GM21423 (cell line): ENCODE measurements at regions not wholly inside any gene's neighbourhood (a gene's known extent, or its start where the extent isn't known, plus 50 kb on each side); places are given as distances from the start of the nearest gene placed in this dataset.

ENCODE experiments used
- ATAC-seq: cut with Tn5 transposase; IDR thresholded peaks from one replicate; pipeline ENCODE4 v1.9.1; 2021; ENCODE audit warnings: mild to moderate bottlenecking, moderate library complexity; ENCODE audit not compliant: unreplicated experiment

GRCh38 chr4:11131491-11131890, 297.2 kb downstream of the HS3ST1 start:
- no peak for ATAC-seq

DNA sequence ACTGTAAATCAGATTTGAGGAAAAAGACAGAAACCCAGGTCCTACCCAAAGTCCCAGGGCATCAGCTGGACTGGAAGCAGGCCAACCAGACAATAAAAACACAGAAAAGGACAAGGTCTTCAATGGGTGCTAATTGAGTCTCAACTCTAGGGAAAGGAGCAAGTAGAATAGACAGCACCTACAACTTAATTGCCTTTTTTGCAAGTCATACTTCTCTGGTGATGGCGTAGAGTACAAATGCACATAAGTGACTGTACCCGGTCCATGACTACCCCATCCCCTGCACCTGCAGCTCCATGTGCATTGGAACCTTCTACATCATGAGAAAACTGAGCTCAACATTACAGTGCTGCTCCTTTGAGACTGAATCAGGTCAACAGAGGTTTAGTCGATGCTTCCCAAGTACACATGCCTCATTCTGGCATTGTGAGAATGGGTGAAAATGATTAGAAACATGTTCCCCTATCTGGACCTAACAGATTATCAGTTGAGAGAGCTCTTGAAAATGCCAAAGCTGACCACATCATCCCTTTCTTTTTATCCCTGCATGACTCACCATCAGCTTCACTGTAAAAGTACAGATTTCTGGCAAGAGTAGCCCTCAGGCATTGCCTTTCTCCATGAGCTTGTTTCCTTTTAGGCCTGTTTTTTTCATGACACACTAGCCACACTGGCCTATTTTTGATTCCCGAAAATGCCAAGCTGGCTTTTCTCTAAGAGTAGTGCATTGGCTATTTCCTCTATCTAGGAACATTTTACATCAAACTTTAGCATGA, 298.3 kb downstream of the HS3ST1 start:
- no peak for ATAC-seq

GRCh38 chr4:11120435-11120834, 308.3 kb downstream of the HS3ST1 start:
- no peak for ATAC-seq

DNA sequence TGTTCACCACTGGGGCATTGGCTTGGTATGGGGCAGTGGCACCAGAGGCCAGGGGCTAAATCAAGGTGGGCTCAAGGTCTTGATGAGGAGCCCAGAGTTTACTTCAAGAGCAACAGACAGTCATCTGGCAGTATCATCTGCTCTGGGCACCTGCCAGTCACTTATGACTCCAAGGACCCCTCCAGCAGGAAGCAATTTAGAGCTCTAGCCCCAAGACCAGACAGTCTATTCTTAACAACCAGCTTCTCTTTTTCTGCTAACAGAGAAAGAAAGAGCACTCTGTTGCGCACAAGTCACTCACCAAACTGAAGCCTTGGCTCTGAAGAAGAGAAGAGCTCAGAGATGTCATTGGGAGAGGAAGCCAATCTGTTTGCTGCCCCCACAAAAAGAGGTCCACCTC, 309.2 kb downstream of the HS3ST1 start:
- no peak for ATAC-seq

DNA sequence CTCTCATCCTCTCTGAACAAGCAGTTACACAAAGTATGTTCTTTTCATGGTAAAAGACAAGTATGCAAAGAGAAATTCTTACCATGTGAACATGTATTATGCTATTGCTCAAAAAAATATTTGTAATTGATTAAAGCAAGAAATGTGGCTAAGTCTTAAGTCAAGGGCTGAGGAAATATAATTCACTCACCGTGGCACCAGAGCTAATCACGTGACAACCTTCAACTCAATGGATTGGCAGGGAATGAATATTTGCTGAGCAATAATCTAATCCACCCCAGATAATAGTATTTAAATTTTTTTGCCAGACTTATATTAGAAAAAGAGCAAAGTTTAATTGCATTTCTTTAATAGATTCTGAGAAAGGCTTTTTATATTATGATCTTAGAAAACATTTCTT, 310.2 kb downstream of the HS3ST1 start:
- no peak for ATAC-seq

- no peak for ATAC-seq
These were observed 311.8 kb downstream of the HS3ST1 start for GRCh38 chr4:11116940-11117339.

GRCh38 chr4:11111876-11112275, 316.8 kb downstream of the HS3ST1 start:
- no peak for ATAC-seq

- ATAC-seq: no peak
These were observed 317.3 kb downstream of the HS3ST1 start for GRCh38 chr4:11111370-11111769.

- no peak for ATAC-seq
These were observed 321.9 kb downstream of the HS3ST1 start for GRCh38 chr4:11106759-11107158.

DNA sequence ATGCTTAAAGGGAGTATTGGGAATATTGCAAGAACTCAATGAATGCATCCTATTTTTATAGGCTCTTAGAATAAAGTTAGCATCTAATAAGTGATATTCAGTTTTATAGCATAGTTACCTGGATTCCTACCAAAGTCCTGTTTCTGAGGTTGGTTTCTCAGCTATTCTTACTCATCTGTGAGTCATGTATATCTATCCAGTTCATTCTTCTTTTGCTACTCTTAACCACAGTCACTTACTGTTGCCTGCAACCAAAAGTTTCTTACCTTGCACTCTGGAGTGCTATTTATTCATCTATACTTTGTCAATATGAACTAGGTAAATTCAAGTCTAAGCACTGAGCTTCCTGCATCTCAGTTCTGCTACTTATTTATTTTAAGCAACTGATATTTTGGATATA, 322.5 kb downstream of the HS3ST1 start:
- no peak for ATAC-seq

GRCh38 chr4:11105715-11106114, 323.0 kb downstream of the HS3ST1 start:
- no peak for ATAC-seq

- ATAC-seq: no peak
These were observed 330.2 kb downstream of the HS3ST1 start for GRCh38 chr4:11098461-11098860.

GRCh38 chr4:11097725-11098124, 331.0 kb downstream of the HS3ST1 start:
- no peak for ATAC-seq

- no peak for ATAC-seq
These were observed 347.7 kb downstream of the HS3ST1 start for GRCh38 chr4:11081006-11081405.

DNA sequence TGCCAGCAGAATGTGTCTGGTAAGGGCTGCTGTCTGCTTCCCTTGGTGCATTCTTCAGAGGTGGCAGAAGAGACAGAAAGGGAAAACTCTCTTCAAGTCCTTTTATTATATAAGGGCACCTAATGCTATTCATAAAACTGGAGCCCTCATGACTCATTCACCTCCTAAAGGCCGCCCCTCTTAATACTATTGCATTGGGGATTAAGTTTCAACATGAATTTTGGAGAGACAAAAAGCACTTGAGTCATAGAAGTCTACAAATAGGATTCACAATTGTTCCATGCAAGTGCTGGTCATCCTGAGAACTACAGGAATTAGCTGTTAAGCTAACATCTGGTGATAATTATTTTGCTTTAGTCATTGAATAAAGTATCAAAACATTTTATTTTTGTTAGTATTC, 349.5 kb downstream of the HS3ST1 start:
- ATAC-seq: no peak

DNA sequence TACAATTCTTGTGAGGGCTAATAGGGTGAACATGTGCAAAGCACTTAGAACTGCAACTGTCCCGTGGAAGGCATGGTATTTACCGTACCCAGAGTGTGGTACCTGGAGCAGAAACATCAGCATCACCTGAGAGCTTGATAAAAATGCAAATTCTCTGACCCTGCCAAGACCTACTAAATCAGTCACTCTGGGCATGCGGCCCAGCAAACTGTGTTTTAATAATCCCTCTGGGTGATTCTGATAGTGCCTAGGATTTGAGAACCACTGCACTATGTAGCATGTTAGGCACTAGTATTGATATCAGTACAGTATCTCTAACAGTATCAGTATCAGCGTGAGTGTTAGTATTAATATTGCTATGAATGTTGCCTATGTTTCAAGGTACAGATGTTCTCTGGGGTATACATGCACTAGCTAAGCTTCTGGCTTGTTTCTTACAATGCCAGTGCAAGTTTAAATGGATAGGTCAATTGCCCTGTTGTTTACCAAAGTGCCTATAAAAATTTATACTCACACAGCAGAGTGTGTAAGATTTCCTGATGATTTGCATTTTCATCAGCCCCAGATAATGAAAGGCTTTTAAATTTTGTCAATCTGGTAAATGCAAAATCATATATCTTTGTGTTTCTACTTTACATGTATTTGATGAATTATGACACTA, 354.0 kb downstream of the HS3ST1 start:
- no peak for ATAC-seq

GRCh38 chr4:11073621-11074051, 355.1 kb downstream of the HS3ST1 start:
- ATAC-seq: no peak

- no peak for ATAC-seq
These were observed 355.7 kb downstream of the HS3ST1 start for GRCh38 chr4:11072999-11073398.

GRCh38 chr4:11072463-11072862, 356.2 kb downstream of the HS3ST1 start:
- ATAC-seq: no peak

- ATAC-seq: no peak
These were observed 357.9 kb downstream of the HS3ST1 start for GRCh38 chr4:11070813-11071212.

GRCh38 chr4:11069581-11070211, 359.0 kb downstream of the HS3ST1 start:
- ATAC-seq: no peak

- ATAC-seq: no peak
These were observed 359.6 kb downstream of the HS3ST1 start for GRCh38 chr4:11069083-11069482.
